ENCODE measurements at regions not wholly inside any gene's neighbourhood (a gene's known extent, or its start where the extent isn't known, plus 50 kb on each side); places are given as distances from the start of the nearest gene placed in this dataset.

DNA sequence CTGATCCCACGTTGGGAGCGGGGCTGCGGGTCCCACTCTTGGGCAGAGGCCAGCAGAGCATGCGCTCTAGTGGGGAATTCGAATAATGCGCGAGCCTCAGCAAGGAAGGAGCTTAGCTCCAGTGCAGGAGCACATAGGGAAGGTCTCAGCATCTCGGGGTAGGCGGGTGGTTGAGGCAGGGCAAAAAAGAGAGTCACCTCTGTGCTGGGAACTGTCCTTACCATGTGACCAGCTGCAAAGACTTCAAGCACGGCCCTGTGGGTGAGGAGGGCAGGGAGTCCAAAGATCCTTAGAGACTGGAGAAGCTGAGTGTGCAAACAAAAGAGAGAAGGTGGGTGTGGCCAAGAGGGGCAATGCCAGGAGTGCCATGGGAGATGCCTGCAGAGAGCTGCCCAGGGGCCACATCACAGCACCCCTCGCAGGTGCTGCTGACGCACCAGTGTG, 79.2 kb upstream of the CD93 start:
- H3K9ac ChIP-seq (ENCODE audit: control insufficient read depth, extremely low read depth, insufficient read depth, low read length): no peak overlapping the region
- no peak overlapping the region for H3K4me2 ChIP-seq (ENCODE audit: control insufficient read depth, extremely low read depth, insufficient read depth, low read depth, low read length)
- no peaks in the 10 kb centered on the region for H3K36me3 ChIP-seq (ENCODE audit: control insufficient read depth in 2 of 2, extremely low read depth in 1 of 2, insufficient read depth in 2 of 2, low read length in 2 of 2)
- no peaks in the 10 kb centered on the region for H3K9me1 ChIP-seq (ENCODE audit: control insufficient read depth, extremely low read depth, insufficient read depth, low read length)
- no peaks in the 10 kb centered on the region for H3K9me3 ChIP-seq (ENCODE audit: control insufficient read depth, low read depth, low read length)
- H2AFZ ChIP-seq (ENCODE audit: control insufficient read depth, low read length): no peak overlapping the region
- TF ChIP-seq, protein P1, sequence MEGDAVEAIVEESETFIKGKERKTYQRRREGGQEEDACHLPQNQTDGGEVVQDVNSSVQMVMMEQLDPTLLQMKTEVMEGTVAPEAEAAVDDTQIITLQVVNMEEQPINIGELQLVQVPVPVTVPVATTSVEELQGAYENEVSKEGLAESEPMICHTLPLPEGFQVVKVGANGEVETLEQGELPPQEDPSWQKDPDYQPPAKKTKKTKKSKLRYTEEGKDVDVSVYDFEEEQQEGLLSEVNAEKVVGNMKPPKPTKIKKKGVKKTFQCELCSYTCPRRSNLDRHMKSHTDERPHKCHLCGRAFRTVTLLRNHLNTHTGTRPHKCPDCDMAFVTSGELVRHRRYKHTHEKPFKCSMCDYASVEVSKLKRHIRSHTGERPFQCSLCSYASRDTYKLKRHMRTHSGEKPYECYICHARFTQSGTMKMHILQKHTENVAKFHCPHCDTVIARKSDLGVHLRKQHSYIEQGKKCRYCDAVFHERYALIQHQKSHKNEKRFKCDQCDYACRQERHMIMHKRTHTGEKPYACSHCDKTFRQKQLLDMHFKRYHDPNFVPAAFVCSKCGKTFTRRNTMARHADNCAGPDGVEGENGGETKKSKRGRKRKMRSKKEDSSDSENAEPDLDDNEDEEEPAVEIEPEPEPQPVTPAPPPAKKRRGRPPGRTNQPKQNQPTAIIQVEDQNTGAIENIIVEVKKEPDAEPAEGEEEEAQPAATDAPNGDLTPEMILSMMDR (optimal IDR thresholded peaks at IDR 0.05 in 1 of 3, IDR thresholded peaks at IDR 0.05 in 1 of 3, conservative IDR thresholded peaks at IDR 0.05 in 1 of 3; ENCODE audit: extremely low read depth in 1 of 3, insufficient read depth in 2 of 3, low read length in 3 of 3): peak in 2 of 3 experiments; percentile 17 to 26
- TF ChIP-seq EZH2 (IDR thresholded peaks at IDR 0.05; ENCODE audit: low read length): no peak
- no peak overlapping the region for H3K4me3 ChIP-seq (ENCODE audit: control insufficient read depth in 2 of 3, extremely low read depth in 1 of 3, insufficient read depth in 2 of 3, low read depth in 1 of 3, low read length in 3 of 3)
- H3K4me1 ChIP-seq (ENCODE audit: control insufficient read depth, extremely low read depth, insufficient read depth, low read length): peaks cover 25% of the 10 kb centered on the region
- dilution Hi-C loops (cut with MboI; ENCODE audit: extremely low pct_ligation_motif_present, low sequenced_read_pairs): no loop called here
- H3K27ac ChIP-seq (ENCODE audit: control insufficient read depth, insufficient read depth, low read length): no peak overlapping the region
- H4K20me1 ChIP-seq (ENCODE audit: control insufficient read depth, extremely low read depth, insufficient read depth, low read length): no peaks in the 10 kb centered on the region
- H3K79me2 ChIP-seq (ENCODE audit: control insufficient read depth, insufficient read depth, low read length): no peaks in the 10 kb centered on the region
- FAIRE-seq (no peak), DNase-seq (ENCODE audit: low read depth, low spot score) (no peak)
- H3K27me3 ChIP-seq (ENCODE audit: control insufficient read depth, extremely low read depth, insufficient read depth, low read length): no peaks in the 10 kb centered on the region

DNA sequence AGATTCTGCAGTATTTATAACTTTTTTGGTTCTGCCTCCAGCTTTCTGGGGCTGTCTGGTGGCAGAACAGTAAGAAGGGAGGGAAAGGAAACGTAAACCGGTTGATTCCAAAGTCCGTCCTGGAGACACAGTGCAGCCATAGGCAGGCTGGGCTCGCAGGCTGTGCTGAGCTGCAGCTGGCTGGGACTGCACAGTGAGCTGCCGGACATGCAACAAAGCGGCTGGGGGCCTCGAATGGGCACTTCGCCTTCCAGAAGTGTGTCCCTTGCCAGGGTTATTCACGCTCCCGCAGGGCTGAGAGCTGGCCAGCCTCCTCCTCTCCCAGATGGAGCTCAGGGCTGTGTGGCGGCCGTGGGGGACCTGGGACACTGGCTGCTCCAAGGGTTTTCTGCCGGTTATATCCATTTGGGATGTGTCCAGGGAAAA, 78.1 kb upstream of the CD93 start:
- H3K36me3 ChIP-seq (ENCODE audit: control insufficient read depth in 2 of 2, extremely low read depth in 1 of 2, insufficient read depth in 2 of 2, low read length in 2 of 2): no peaks in the 10 kb centered on the region
- H3K27me3 ChIP-seq (ENCODE audit: control insufficient read depth, extremely low read depth, insufficient read depth, low read length): no peaks in the 10 kb centered on the region
- H3K79me2 ChIP-seq (ENCODE audit: control insufficient read depth, insufficient read depth, low read length): no peaks in the 10 kb centered on the region
- no peak overlapping the region for H3K4me3 ChIP-seq (ENCODE audit: control insufficient read depth in 2 of 3, extremely low read depth in 1 of 3, insufficient read depth in 2 of 3, low read depth in 1 of 3, low read length in 3 of 3)
- no peak for FAIRE-seq
- H4K20me1 ChIP-seq (ENCODE audit: control insufficient read depth, extremely low read depth, insufficient read depth, low read length): no peaks in the 10 kb centered on the region
- no peak for DNase-seq (ENCODE audit: low read depth, low spot score)
- TF ChIP-seq EZH2 (IDR thresholded peaks at IDR 0.05; ENCODE audit: low read length): no peak
- TF ChIP-seq, protein P1 (optimal IDR thresholded peaks at IDR 0.05 in 1 of 3, IDR thresholded peaks at IDR 0.05 in 1 of 3, conservative IDR thresholded peaks at IDR 0.05 in 1 of 3; ENCODE audit: extremely low read depth in 1 of 3, insufficient read depth in 2 of 3, low read length in 3 of 3): no peak
- no peak overlapping the region for H3K9ac ChIP-seq (ENCODE audit: control insufficient read depth, extremely low read depth, insufficient read depth, low read length)
- dilution Hi-C loops (cut with MboI; ENCODE audit: extremely low pct_ligation_motif_present, low sequenced_read_pairs): no loop called here
- H3K4me2 ChIP-seq (ENCODE audit: control insufficient read depth, extremely low read depth, insufficient read depth, low read depth, low read length): no peak overlapping the region
- no peak overlapping the region for H2AFZ ChIP-seq (ENCODE audit: control insufficient read depth, low read length)
- H3K4me1 ChIP-seq (ENCODE audit: control insufficient read depth, extremely low read depth, insufficient read depth, low read length): peaks cover 36% of the 10 kb centered on the region
- peaks cover 2% of the 10 kb centered on the region for H3K9me1 ChIP-seq (ENCODE audit: control insufficient read depth, extremely low read depth, insufficient read depth, low read length)
- no peaks in the 10 kb centered on the region for H3K9me3 ChIP-seq (ENCODE audit: control insufficient read depth, low read depth, low read length)
- H3K27ac ChIP-seq (ENCODE audit: control insufficient read depth, insufficient read depth, low read length): no peak overlapping the region

Measured in keratinocyte (primary cell).